ENCODE measurements at regions not wholly inside any gene's neighbourhood (a gene's known extent, or its start where the extent isn't known, plus 50 kb on each side); places are given as distances from the start of the nearest gene placed in this dataset.

DNA sequence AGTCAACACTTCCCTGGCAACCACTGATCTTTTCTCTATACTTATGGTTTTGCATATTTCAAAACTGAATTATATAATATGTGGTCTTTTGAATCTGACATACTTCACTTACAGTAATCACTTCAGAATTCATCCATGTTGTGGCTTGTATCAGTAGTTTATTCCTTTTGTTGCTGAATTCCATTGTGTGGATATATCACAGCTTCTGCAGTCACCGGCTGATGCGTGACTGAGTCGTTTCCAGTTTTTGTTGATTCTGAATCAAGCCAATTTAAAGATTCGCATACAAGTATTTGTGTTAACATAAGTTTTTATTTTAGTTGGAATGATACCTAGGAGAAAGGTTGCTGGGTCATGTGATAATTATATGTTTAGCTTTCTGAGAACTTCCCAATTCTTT lies 672.5 kb upstream of the ANKRD30A start:
- no peaks in the 10 kb centered on the region for H3K27me3 Mint-ChIP-seq
- H3K4me1 ChIP-seq (ENCODE audit: control insufficient read depth in 2 of 2, insufficient read depth in 2 of 2, low read length in 2 of 2) = no peaks in the 10 kb centered on the region
- no peak overlapping the region for H2AFZ ChIP-seq (ENCODE audit: insufficient read depth, low read depth, low read length, poor library complexity, severe bottlenecking)
- no peak overlapping the region for H3K27ac ChIP-seq (ENCODE audit: low read length in 2 of 2)
- CTCF ChIA-PET = no interaction called here
- no peaks in the 10 kb centered on the region for H3K27me3 ChIP-seq (replicated peaks in 1 of 4; ENCODE audit: control extremely low read depth in 1 of 4, control insufficient read depth in 3 of 4, insufficient read depth in 4 of 4, low read length in 3 of 4)
- intact Hi-C loops (cut with micrococcal nuclease) = no loop called here
- no peak overlapping the region for H3K4me2 ChIP-seq (replicated peaks; ENCODE audit: low read depth, low read length, poor library complexity, severe bottlenecking)
- no peaks in the 10 kb centered on the region for H3K79me2 ChIP-seq (ENCODE audit: control insufficient read depth, insufficient read depth, low read length)
- H3K36me3 ChIP-seq (replicated peaks in 1 of 2; ENCODE audit: control extremely low read depth in 1 of 2, control insufficient read depth in 1 of 2, extremely low read depth in 1 of 2, insufficient read depth in 2 of 2, low read length in 1 of 2) = no peaks in the 10 kb centered on the region
- no peak overlapping the region for H3K4me3 Mint-ChIP-seq
- 100% methylated on average over 2 of the region's 4 CpGs for WGBS (ENCODE audit: insufficient coverage)
- ATAC-seq (ENCODE audit: low read depth) (no peak), DNase-seq (no peak)
- TF ChIP-seq EZH2 (IDR thresholded peaks at IDR 0.05; ENCODE audit: borderline replicate concordance, insufficient read depth, low read depth, low read length, poor library complexity, severe bottlenecking) = no peak
- TF ChIP-seq, protein P1, sequence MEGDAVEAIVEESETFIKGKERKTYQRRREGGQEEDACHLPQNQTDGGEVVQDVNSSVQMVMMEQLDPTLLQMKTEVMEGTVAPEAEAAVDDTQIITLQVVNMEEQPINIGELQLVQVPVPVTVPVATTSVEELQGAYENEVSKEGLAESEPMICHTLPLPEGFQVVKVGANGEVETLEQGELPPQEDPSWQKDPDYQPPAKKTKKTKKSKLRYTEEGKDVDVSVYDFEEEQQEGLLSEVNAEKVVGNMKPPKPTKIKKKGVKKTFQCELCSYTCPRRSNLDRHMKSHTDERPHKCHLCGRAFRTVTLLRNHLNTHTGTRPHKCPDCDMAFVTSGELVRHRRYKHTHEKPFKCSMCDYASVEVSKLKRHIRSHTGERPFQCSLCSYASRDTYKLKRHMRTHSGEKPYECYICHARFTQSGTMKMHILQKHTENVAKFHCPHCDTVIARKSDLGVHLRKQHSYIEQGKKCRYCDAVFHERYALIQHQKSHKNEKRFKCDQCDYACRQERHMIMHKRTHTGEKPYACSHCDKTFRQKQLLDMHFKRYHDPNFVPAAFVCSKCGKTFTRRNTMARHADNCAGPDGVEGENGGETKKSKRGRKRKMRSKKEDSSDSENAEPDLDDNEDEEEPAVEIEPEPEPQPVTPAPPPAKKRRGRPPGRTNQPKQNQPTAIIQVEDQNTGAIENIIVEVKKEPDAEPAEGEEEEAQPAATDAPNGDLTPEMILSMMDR (IDR thresholded peaks at IDR 0.05) = no peak
- no peaks in the 10 kb centered on the region for H4K20me1 ChIP-seq (ENCODE audit: control insufficient read depth, insufficient read depth, low read length, poor library complexity, severe bottlenecking)
- no peaks in the 10 kb centered on the region for H3K4me1 Mint-ChIP-seq
- no peaks in the 10 kb centered on the region for H3K9me3 Mint-ChIP-seq (ENCODE audit: insufficient read depth)
- H3K4me3 ChIP-seq (ENCODE audit: control extremely low read depth in 1 of 5, extremely low read depth in 1 of 5, insufficient read depth in 1 of 5, low read depth in 2 of 5, low read length in 4 of 5) = no peak overlapping the region
- no peak overlapping the region for H3K27ac Mint-ChIP-seq
- H3K9me3 ChIP-seq (ENCODE audit: control extremely low read depth in 1 of 3, control insufficient read depth in 2 of 3, insufficient read depth in 1 of 3, low read length in 2 of 3) = peaks cover 0 to 6% (median 0%) of the 10 kb centered on the region in 3 donors
- POLR2A ChIA-PET = no interaction called here
- no peak overlapping the region for H3K9ac ChIP-seq (ENCODE audit: low read length)

DNA sequence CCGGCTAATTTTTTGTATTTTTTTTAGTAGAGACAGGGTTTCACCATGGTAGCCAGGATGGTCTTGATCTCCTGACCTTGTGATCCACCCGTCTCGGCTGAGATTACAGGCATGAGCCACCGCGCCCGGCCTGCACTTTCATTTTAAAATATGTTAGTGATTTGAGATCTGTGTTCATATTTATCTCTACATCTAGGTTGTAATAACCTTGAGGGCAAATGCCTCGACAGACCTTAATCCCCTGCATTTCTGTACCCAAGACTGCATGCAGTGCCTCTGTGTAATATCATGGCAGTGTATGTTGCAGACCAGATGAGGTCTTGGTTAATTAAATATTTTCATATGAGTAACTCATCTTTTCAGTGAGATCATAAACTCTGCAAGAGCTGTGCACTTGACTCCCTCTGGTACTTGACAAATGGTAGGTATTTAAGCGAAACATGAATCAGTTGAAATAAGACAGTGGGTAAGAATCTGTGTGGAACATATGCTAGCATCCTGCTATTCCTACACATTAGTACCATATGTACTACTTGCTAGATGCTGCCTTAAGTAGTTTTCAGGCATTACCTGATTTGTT lies 673.9 kb upstream of the ANKRD30A start:
- intact Hi-C loops (cut with micrococcal nuclease) = no loop called here
- 100% methylated on average over 1 of the region's 8 CpGs for WGBS (ENCODE audit: insufficient coverage)

More for the DNA sequence above, 673.9 kb upstream of the ANKRD30A start:
- Mint-ChIP-seq H3K4me1 (no peaks in the 10 kb centered on the region), H3K27ac (no peak overlapping the region), H3K27me3 (no peaks in the 10 kb centered on the region), H3K9me3 (ENCODE audit: insufficient read depth) (no peaks in the 10 kb centered on the region), H3K4me3 (no peak overlapping the region)
- Histone ChIP-seq H3K9ac (ENCODE audit: low read length) (no peak overlapping the region), H3K9me3 (ENCODE audit: control extremely low read depth in 1 of 3, control insufficient read depth in 2 of 3, insufficient read depth in 1 of 3, low read length in 2 of 3) (peaks cover 0 to 3% (median 0%) of the 10 kb centered on the region in 3 donors), H3K4me3 (ENCODE audit: control extremely low read depth in 1 of 5, extremely low read depth in 1 of 5, insufficient read depth in 1 of 5, low read depth in 2 of 5, low read length in 4 of 5) (no peak overlapping the region), H3K4me2 (replicated peaks; ENCODE audit: low read depth, low read length, poor library complexity, severe bottlenecking) (no peak overlapping the region), H3K27me3 (replicated peaks in 1 of 4; ENCODE audit: control extremely low read depth in 1 of 4, control insufficient read depth in 3 of 4, insufficient read depth in 4 of 4, low read length in 3 of 4) (no peaks in the 10 kb centered on the region), H3K27ac (ENCODE audit: low read length in 2 of 2) (no peak overlapping the region), H3K4me1 (ENCODE audit: control insufficient read depth in 2 of 2, insufficient read depth in 2 of 2, low read length in 2 of 2) (no peaks in the 10 kb centered on the region), H3K79me2 (ENCODE audit: control insufficient read depth, insufficient read depth, low read length) (no peaks in the 10 kb centered on the region), H4K20me1 (ENCODE audit: control insufficient read depth, insufficient read depth, low read length, poor library complexity, severe bottlenecking) (no peaks in the 10 kb centered on the region), H3K36me3 (replicated peaks in 1 of 2; ENCODE audit: control extremely low read depth in 1 of 2, control insufficient read depth in 1 of 2, extremely low read depth in 1 of 2, insufficient read depth in 2 of 2, low read length in 1 of 2) (no peaks in the 10 kb centered on the region), H2AFZ (ENCODE audit: insufficient read depth, low read depth, low read length, poor library complexity, severe bottlenecking) (no peak overlapping the region)
- CTCF ChIA-PET = no interaction called here
- TF ChIP-seq, protein P1 (IDR thresholded peaks at IDR 0.05) = no peak
- POLR2A ChIA-PET = no interaction called here
- DNase-seq = no peak
- no peak for ATAC-seq (ENCODE audit: low read depth)

Data from B cell (primary cell).